Activated CD8-positive, alpha-beta memory T cell treated with anti-CD3 and anti-CD28 coated beads, Interleukin-2, amount 50 U/mL, for 1 hour (primary cell): ENCODE measurements at regions not wholly inside any gene's neighbourhood (a gene's known extent, or its start where the extent isn't known, plus 50 kb on each side); places are given as distances from the start of the nearest gene placed in this dataset.
"Not testable (repeated sequence)": the region's sequence is repeated elsewhere in the genome, so short reads cannot be mapped to it uniquely, and the experiment has no call there.

Source experiments
- DNase-seq: peaks from one replicate; pipeline ENCODE4 v3.0.0-alpha.2; 2020; ENCODE audit errors: extremely low read depth

DNA sequence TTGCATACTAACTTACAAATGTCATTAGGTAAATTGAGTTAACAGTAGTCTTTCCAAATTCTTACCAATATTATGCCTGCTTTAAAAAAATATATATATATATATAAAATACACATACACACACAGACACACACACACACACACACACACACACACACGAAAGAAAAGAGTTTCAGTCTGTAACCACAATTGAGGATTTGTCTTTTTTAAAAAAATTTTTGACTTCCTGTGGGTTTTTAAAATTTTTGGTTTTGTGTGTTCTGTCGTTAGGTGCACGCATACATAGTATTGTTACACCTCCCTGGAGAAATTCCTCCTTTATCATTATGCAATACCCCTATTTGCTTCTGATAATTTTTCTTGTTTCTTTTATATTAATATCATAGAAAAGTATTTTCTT is 129.3 kb upstream of the LRRC61 start:
- not testable (repeated sequence) for DNase-seq
